H1 (cell line): ENCODE measurements at regions not wholly inside any gene's neighbourhood (a gene's known extent, or its start where the extent isn't known, plus 50 kb on each side); places are given as distances from the start of the nearest gene placed in this dataset.

Source experiments
- CTCF ChIA-PET: fragments of 300-600 bp; sonication (Branson Sonifier 250); formaldehyde crosslinking; loops from one replicate; lab custom pipeline; 2021; ENCODE audit not compliant: partially characterized antibody; lab: Charles Lee
- POLR2A ChIA-PET: fragments of 300-600 bp; sonication (Branson Sonifier 250); formaldehyde crosslinking; loops from one replicate; lab custom pipeline; 2021; ENCODE audit warnings: inconsistent platforms; ENCODE audit not compliant: partially characterized antibody; lab: Charles Lee
- DNase-seq, 2 experiments: peaks; one replicate each; pipeline versions ENCODE4 v3.0.0 to v3.0.0-alpha.2; 2010 to 2022; ENCODE audit warnings: low spot score in 2 of 2, low read depth in 1 of 2, mixed read lengths in 1 of 2
- FAIRE-seq: peaks from 2 replicates; lab custom pipeline; 2011; peaks lifted over from hg19 to GRCh38; lab: Jason Lieb, UNC
- H2AFZ ChIP-seq: 2 replicates; pipeline ENCODE4 v1.8.1; 2012; ENCODE audit warnings: low read length, inconsistent platforms
- H2AK5ac ChIP-seq: 2 replicates; pipeline ENCODE4 v1.6.1; 2013; ENCODE audit warnings: low read depth, low read length
- H2BK120ac ChIP-seq: replicated peaks from 2 replicates; pipeline ENCODE3; 2013; ENCODE audit warnings: low read depth, low read length, inconsistent platforms
- H2BK12ac ChIP-seq: 2 replicates; pipeline ENCODE4 v1.6.1; 2013; ENCODE audit warnings: low read depth, low read length
- H2BK15ac ChIP-seq: 2 replicates; pipeline ENCODE4 v1.6.1; 2013; ENCODE audit warnings: low read length
- H2BK20ac ChIP-seq: 2 replicates; pipeline ENCODE4 v1.6.1; 2013; ENCODE audit warnings: low read length
- H2BK5ac ChIP-seq: 2 replicates; pipeline ENCODE4 v1.6.1; 2013; ENCODE audit warnings: low read depth, low read length
- H3K14ac ChIP-seq: 2 replicates; pipeline ENCODE4 v1.6.1; 2013; ENCODE audit warnings: inconsistent platforms; ENCODE audit not compliant: insufficient read length
- H3K18ac ChIP-seq: 2 replicates; pipeline ENCODE4 v1.6.1; 2013; ENCODE audit warnings: low read length; ENCODE audit errors: extremely low read depth
- H3K23ac ChIP-seq: 2 replicates; pipeline ENCODE4 v1.6.1; 2013; ENCODE audit warnings: inconsistent platforms; ENCODE audit not compliant: insufficient read length
- H3K23me2 ChIP-seq: 2 replicates; pipeline ENCODE4 v1.6.1; 2013; ENCODE audit warnings: low read depth, low read length
- H3K27ac ChIP-seq: 2 replicates; pipeline ENCODE4 v1.6.1; 2011; ENCODE audit warnings: low read depth, low read length, inconsistent platforms
- H3K27me3 ChIP-seq, 4 experiments: replicated peaks in 1 of 4; 1 replicate in 1 of 4; 2 replicates in 3 of 4; pipeline versions ENCODE4 v1.6.1 to v1.8.1; 2011 to 2013; ENCODE audit warnings: low read length in 3 of 4, mild to moderate bottlenecking in 3 of 4, inconsistent platforms in 2 of 4, mixed read lengths in 2 of 4, moderate library complexity in 1 of 4; ENCODE audit not compliant: control insufficient read depth in 3 of 4, insufficient read depth in 3 of 4; ENCODE audit errors: extremely low read depth in 1 of 4
- H3K36me3 ChIP-seq, 4 experiments: 2 replicates each; pipeline versions ENCODE4 v1.6.1 to v1.8.1; 2011 to 2013; ENCODE audit warnings: mild to moderate bottlenecking in 4 of 4, low read length in 3 of 4, moderate library complexity in 2 of 4, control low read depth in 1 of 4, inconsistent platforms in 1 of 4; ENCODE audit not compliant: insufficient read depth in 4 of 4, control insufficient read depth in 2 of 4
- H3K4ac ChIP-seq: replicated peaks from 2 replicates; pipeline ENCODE3; 2013; ENCODE audit warnings: low read length, low read depth, mixed read lengths, inconsistent platforms; ENCODE audit not compliant: insufficient read length
- H3K4me1 ChIP-seq, 4 experiments: replicated peaks in 1 of 4; 1 replicate in 1 of 4; 2 replicates in 3 of 4; pipeline versions ENCODE4 v1.6.1 to v1.8.1; 2011 to 2013; ENCODE audit warnings: low read length in 3 of 4, inconsistent platforms in 2 of 4, mixed read lengths in 1 of 4; ENCODE audit not compliant: insufficient read depth in 4 of 4, control insufficient read depth in 3 of 4
- H3K4me2 ChIP-seq, 2 experiments: 2 replicates each; pipeline versions ENCODE4 v1.6.1 to v1.8.1; 2011 to 2013; ENCODE audit warnings: low read depth in 2 of 2, low read length in 2 of 2, control low read depth in 1 of 2, inconsistent platforms in 1 of 2, mild to moderate bottlenecking in 1 of 2; ENCODE audit not compliant: insufficient read depth in 1 of 2
- H3K4me3 ChIP-seq, 4 experiments: fragments of 200-600, 300-600 bp in 1 of 4; sonication (generic), shearing (Covaris generic), sonication (Bioruptor Twin) in 1 of 4; 2 replicates each; pipeline versions ENCODE4 v1.5.1 to v1.8.1; 2011 to 2016; ENCODE audit warnings: low read length in 4 of 4, low read depth in 3 of 4, control low read depth in 2 of 4, inconsistent platforms in 2 of 4, mild to moderate bottlenecking in 2 of 4, mixed read lengths in 1 of 4, moderate library complexity in 1 of 4; ENCODE audit not compliant: insufficient read depth in 2 of 4; ENCODE audit errors: extremely low read depth in 1 of 4
- H3K56ac ChIP-seq: replicated peaks from 2 replicates; pipeline ENCODE3; 2013; ENCODE audit warnings: low read depth, mild to moderate bottlenecking, mixed read lengths, low read length, inconsistent platforms; ENCODE audit not compliant: insufficient read length
- H3K79me1 ChIP-seq: 2 replicates; pipeline ENCODE4 v1.6.1; 2013; ENCODE audit warnings: low read depth, low read length, control low read depth
- H3K79me2 ChIP-seq, 2 experiments: 2 replicates each; pipeline versions ENCODE4 v1.6.1 to v1.8.1; 2012 to 2013; ENCODE audit warnings: low read length in 2 of 2, mild to moderate bottlenecking in 2 of 2, inconsistent platforms in 1 of 2; ENCODE audit not compliant: insufficient read depth in 2 of 2, control insufficient read depth in 1 of 2
- H3K9ac ChIP-seq, 4 experiments: replicated peaks in 1 of 4; 1 replicate in 1 of 4; 2 replicates in 3 of 4; pipeline versions ENCODE4 v1.6.1 to v1.8.1; 2011 to 2013; ENCODE audit warnings: low read depth in 3 of 4, low read length in 3 of 4, control low read depth in 2 of 4, mild to moderate bottlenecking in 2 of 4, moderate library complexity in 2 of 4, inconsistent platforms in 1 of 4; ENCODE audit errors: extremely low read depth in 1 of 4
- H3K9me3 ChIP-seq, 2 experiments: 2 replicates each; pipeline versions ENCODE4 v1.6.1 to v1.8.1; 2012 to 2013; ENCODE audit warnings: mild to moderate bottlenecking in 2 of 2, moderate library complexity in 2 of 2, control low read depth in 1 of 2, inconsistent platforms in 1 of 2, low read depth in 1 of 2, low read length in 1 of 2, mixed read lengths in 1 of 2; ENCODE audit not compliant: insufficient read depth in 2 of 2
- H4K20me1 ChIP-seq, 2 experiments: replicated peaks in 1 of 2; 2 replicates each; pipeline versions ENCODE3 to v1.8.1; 2011 to 2013; ENCODE audit warnings: inconsistent platforms in 2 of 2, low read length in 2 of 2, mild to moderate bottlenecking in 1 of 2; ENCODE audit not compliant: insufficient read depth in 2 of 2, control insufficient read depth in 1 of 2
- H4K5ac ChIP-seq: 2 replicates; pipeline ENCODE4 v1.6.1; 2013; ENCODE audit warnings: low read length, low read depth, mixed read lengths, inconsistent platforms; ENCODE audit not compliant: insufficient read length
- H4K8ac ChIP-seq: 2 replicates; pipeline ENCODE4 v1.8.0; 2013; ENCODE audit warnings: mild to moderate bottlenecking, moderate library complexity, low read length, inconsistent platforms; ENCODE audit not compliant: insufficient read depth; ENCODE audit errors: extremely low read depth
- H4K91ac ChIP-seq: replicated peaks from 2 replicates; pipeline ENCODE3; 2013; ENCODE audit warnings: low read length, mixed read lengths, inconsistent platforms; ENCODE audit not compliant: insufficient read length
- BACH1 ChIP-seq: IDR thresholded peaks from 2 replicates; pipeline ENCODE4 v1.6.1; 2012; ENCODE audit warnings: low read length, improper control_type of control experiment
- CTBP2 ChIP-seq: IDR thresholded peaks from 2 replicates; pipeline ENCODE4 v1.7.0; 2011; ENCODE audit warnings: borderline replicate concordance, mild to moderate bottlenecking, moderate library complexity, mixed read lengths, low read length; ENCODE audit not compliant: insufficient read depth, insufficient read length
- JUN ChIP-seq: IDR thresholded peaks from 2 replicates; pipeline ENCODE4 v1.6.1; 2011; ENCODE audit warnings: low read depth, mild to moderate bottlenecking, improper control_type of control experiment, low read length
- POU5F1 ChIP-seq: IDR thresholded peaks from 2 replicates; pipeline ENCODE4 v1.6.1; 2011; ENCODE audit warnings: low read depth, mild to moderate bottlenecking, low read length, moderate library complexity
- RFX5 ChIP-seq: IDR thresholded peaks from 2 replicates; pipeline ENCODE4 v1.6.1; 2011; ENCODE audit warnings: low read depth, low read length, improper control_type of control experiment, borderline replicate concordance
- TBP ChIP-seq: IDR thresholded peaks from 2 replicates; pipeline ENCODE4 v1.6.1; 2011; ENCODE audit warnings: low read depth, low read length, improper control_type of control experiment
- WGBS, 2 experiments: shearing (Covaris generic) in 1 of 2; methylation state at CpG; one replicate each; pipeline versions ENCODE4 v1.1.6 to v1.1.7; 2013 to 2015; ENCODE audit warnings: low lambda C conversion rate in 2 of 2, mixed read lengths in 2 of 2, inconsistent platforms in 1 of 2, low coverage in 1 of 2, missing lambda C conversion rate in 1 of 2; ENCODE audit not compliant: insufficient replicate concordance in 2 of 2, insufficient coverage in 1 of 2, insufficient read length in 1 of 2; ENCODE audit errors: extremely low coverage in 1 of 2, missing lambda C conversion rate in 1 of 2; 5-methylcytosine and 5-hydroxymethylcytosine counted together

GRCh38 chr4:188714501-188714900 is 575.3 kb downstream of the TRIML1 start:
- Histone ChIP-seq H3K4me3 (no peak overlapping the region), H4K5ac (no peak overlapping the region), H3K56ac (no peak overlapping the region), H3K79me2 (no peaks in the 10 kb centered on the region), H2AFZ (no peak overlapping the region), H3K4me2 (no peak overlapping the region), H3K36me3 (no peaks in the 10 kb centered on the region), H3K9me3 (0 out of 4 replicates have a peak, but pooled peaks cover 0 to 3% of the 10 kb centered on the region in 2 experiments), H4K20me1 (no peaks in the 10 kb centered on the region), H2BK12ac (no peak overlapping the region), H3K9ac (no peak overlapping the region), H3K14ac (no peak overlapping the region), H3K23me2 (no peaks in the 10 kb centered on the region), H2AK5ac (no peak overlapping the region), H4K8ac (no peak overlapping the region), H3K27me3 (no peaks in the 10 kb centered on the region), H4K91ac (no peak overlapping the region), H2BK20ac (no peak overlapping the region), H3K4ac (no peak overlapping the region), H3K79me1 (no peaks in the 10 kb centered on the region), H2BK15ac (no peak overlapping the region), H2BK120ac (no peak overlapping the region), H3K18ac (no peak overlapping the region), H3K4me1 (no peaks in the 10 kb centered on the region), H3K23ac (no peak overlapping the region), H2BK5ac (no peak overlapping the region), H3K27ac (no peak overlapping the region)
- POLR2A ChIA-PET: no interaction called here
- FAIRE-seq (no peak), DNase-seq (no peak)
- WGBS, 2 experiments: 95% methylated on average over 2 of the region's 2 CpGs; no CpG with 5 or more reads in 1 of the 2 experiments
- CTCF ChIA-PET: no interaction called here
- TF ChIP-seq JUN (no peak), RFX5 (no peak), BACH1 (no peak), POU5F1 (no peak), TBP (no peak), CTBP2 (no peak)
